22Rv1 (cell line): ENCODE measurements at regions not wholly inside any gene's neighbourhood (a gene's known extent, or its start where the extent isn't known, plus 50 kb on each side); places are given as distances from the start of the nearest gene placed in this dataset.

Experiments
- CTCF ChIP-seq: fragments of 450-650 bp; IDR thresholded peaks from 2 replicates; pipeline ENCODE4 v1.5.1; 2017; ENCODE audit warnings: mild to moderate bottlenecking
- ZFX ChIP-seq: fragments of 450-650 bp; IDR thresholded peaks from 2 replicates; pipeline ENCODE4 v1.6.1; 2017; ENCODE audit warnings: antibody characterized with exemption, borderline replicate concordance

- no peak for TF ChIP-seq CTCF
- no peak for TF ChIP-seq ZFX
Observed at GRCh38 chr11:97364047-97364446, 974.2 kb downstream of the JRKL start.
